GM18858 (cell line): ENCODE measurements at regions not wholly inside any gene's neighbourhood (a gene's known extent, or its start where the extent isn't known, plus 50 kb on each side); places are given as distances from the start of the nearest gene placed in this dataset.

Experiments used
- ATAC-seq: cut with Tn5 transposase; IDR thresholded peaks from one replicate; pipeline ENCODE4 v1.9.1; 2021; ENCODE audit not compliant: unreplicated experiment

- no peak for ATAC-seq
Measured at GRCh38 chr13:89752394-89752793, 1595.1 kb upstream of the MIR17HG start.

- peak; percentile 52 for ATAC-seq
Measured at GRCh38 chr13:89755729-89756492, 1591.6 kb upstream of the MIR17HG start.

GRCh38 chr13:89763005-89763404, 1584.5 kb upstream of the MIR17HG start:
- no peak for ATAC-seq

- no peak for ATAC-seq
Measured at GRCh38 chr13:89783221-89783755, 1564.2 kb upstream of the MIR17HG start.

GRCh38 chr13:89784161-89784809, 1563.2 kb upstream of the MIR17HG start:
- ATAC-seq = no peak

GRCh38 chr13:89786531-89786930, 1561.0 kb upstream of the MIR17HG start:
- no peak for ATAC-seq

- ATAC-seq = no peak
Measured at GRCh38 chr13:89790696-89791095, 1556.8 kb upstream of the MIR17HG start.

GRCh38 chr13:89791971-89792630, 1555.4 kb upstream of the MIR17HG start:
- no peak for ATAC-seq

- ATAC-seq = no peak
Measured at GRCh38 chr13:89796196-89796595, 1551.3 kb upstream of the MIR17HG start.

- ATAC-seq = no peak
Measured at GRCh38 chr13:89803839-89804238, 1543.6 kb upstream of the MIR17HG start.

- ATAC-seq = no peak
Measured at GRCh38 chr13:89806594-89806993, 1540.9 kb upstream of the MIR17HG start.

GRCh38 chr13:89812856-89813255, 1534.6 kb upstream of the MIR17HG start:
- ATAC-seq = no peak

GRCh38 chr13:89816404-89816803, 1531.1 kb upstream of the MIR17HG start:
- no peak for ATAC-seq

- ATAC-seq = no peak
Measured at GRCh38 chr13:89822467-89822866, 1525.0 kb upstream of the MIR17HG start.

GRCh38 chr13:89827552-89827951, 1519.9 kb upstream of the MIR17HG start:
- ATAC-seq = no peak

- ATAC-seq = no peak
Measured at GRCh38 chr13:89828506-89828905, 1519.0 kb upstream of the MIR17HG start.

- ATAC-seq = no peak
Measured at GRCh38 chr13:89831157-89831556, 1516.3 kb upstream of the MIR17HG start.

GRCh38 chr13:89832827-89833226, 1514.7 kb upstream of the MIR17HG start:
- ATAC-seq = no peak

- ATAC-seq = no peak
Measured at GRCh38 chr13:89843621-89844020, 1503.9 kb upstream of the MIR17HG start.

- no peak for ATAC-seq
Measured at GRCh38 chr13:89845874-89846273, 1501.6 kb upstream of the MIR17HG start.

GRCh38 chr13:89846926-89847585, 1500.4 kb upstream of the MIR17HG start:
- no peak for ATAC-seq
